ENCODE measurements at regions not wholly inside any gene's neighbourhood (a gene's known extent, or its start where the extent isn't known, plus 50 kb on each side); places are given as distances from the start of the nearest gene placed in this dataset.
"Not testable (repeated sequence)": the region's sequence is repeated elsewhere in the genome, so short reads cannot be mapped to it uniquely, and the experiment has no call there.

DNA sequence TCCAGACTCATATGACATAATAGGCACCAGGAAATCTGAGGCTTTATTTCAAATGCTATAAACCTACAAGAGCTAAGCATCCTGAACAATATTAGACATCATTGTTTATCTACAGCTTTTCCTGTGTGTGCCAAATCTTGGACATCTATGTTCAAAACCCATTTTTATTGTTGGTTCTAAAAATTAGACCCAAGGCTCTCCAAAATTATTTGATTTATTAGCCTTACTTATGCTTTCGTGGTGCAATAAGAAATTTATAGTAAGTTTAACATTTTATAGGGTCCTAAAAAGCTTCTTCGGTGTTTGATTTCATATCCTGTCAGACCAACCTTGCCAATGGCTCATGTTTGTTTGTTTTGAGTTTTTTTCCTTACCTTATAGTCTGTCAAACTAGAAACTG, 1014.5 kb upstream of the MANEA start:
- Histone ChIP-seq H3K27ac (no peak overlapping the region), H3K4me3 (no peak overlapping the region)

- Histone ChIP-seq H3K27ac (no peak overlapping the region), H3K4me3 (no peak overlapping the region)
Observed at GRCh38 chr6:94559829-94560537, 1017.4 kb upstream of the MANEA start.

- not testable (repeated sequence) for H3K4me3 ChIP-seq, H3K27ac ChIP-seq
Observed at GRCh38 chr6:94557207-94557606, 1020.1 kb upstream of the MANEA start.

- Histone ChIP-seq H3K4me3 (no peak overlapping the region), H3K27ac (no peak overlapping the region)
Observed at GRCh38 chr6:94548201-94548600, 1029.1 kb upstream of the MANEA start.

DNA sequence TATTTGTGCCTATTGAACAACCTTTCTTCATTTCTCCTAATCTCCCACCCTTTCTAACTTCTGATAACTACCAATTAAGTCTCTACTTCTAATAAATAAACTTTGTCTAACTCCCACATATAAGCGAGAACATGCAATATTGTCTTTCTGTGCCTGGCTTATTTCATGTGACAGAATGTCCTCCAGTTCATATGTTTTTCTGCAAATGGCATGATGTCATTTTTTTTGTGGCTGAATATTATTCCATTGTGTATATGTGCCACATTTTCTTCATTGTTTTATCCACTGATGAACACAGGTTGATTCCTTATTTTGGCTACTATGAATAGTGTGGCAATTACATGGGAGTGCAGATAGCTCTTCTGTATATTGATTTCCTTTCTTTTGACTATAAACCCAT, 1041.5 kb upstream of the MANEA start:
- H3K27ac ChIP-seq: no peak overlapping the region
- H3K4me3 ChIP-seq: no peak overlapping the region

DNA sequence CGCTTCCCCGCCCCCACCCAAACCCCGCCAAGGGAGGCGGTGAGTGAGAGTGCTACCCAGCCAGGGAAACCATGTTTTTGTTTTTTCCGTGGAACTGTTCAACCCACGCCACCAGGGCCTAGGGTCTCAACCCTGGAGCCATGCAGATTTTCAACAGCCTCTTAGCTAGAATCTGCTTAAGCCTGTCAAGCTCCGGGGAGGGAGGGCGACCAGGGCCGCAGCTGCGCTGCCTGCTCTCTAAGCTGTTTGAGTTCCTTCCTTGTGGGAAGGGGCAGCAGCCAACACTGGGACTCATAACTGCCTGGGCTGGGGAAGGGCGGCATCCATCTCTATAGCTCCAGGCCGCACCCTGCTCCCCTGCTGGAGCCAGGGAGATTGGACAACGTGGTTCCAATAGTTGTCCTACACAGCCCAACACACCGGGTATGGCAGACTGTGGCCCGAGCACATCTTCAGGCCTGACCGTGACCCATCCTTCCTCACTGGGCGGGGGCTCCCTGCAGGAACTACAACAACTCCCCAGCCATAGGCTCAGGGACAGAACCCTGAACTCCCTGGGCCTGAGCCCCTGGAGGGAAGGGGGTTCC, 1065.7 kb upstream of the MANEA start:
- no peak overlapping the region for H3K4me3 ChIP-seq
- no peak overlapping the region for H3K27ac ChIP-seq

DNA sequence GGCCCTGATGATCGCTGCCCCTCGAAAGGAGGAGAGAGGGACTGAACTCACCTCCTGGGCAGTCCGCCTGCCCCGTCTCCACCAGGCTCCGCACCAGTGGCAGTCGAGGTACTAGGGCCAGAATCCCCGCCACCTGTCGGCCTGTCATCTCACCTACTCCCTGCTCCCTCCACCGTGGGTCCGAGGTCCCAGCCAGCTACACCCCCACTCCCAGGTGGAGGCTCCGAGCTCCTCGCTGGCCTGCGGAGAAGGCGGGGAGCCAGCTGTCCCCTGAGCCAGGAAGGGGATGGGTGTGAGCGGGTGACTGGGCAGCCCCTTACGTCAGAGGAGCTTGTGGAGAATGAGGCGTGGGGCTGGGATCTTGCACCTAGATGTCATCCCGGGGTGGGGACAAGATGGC, 1066.5 kb upstream of the MANEA start:
- no peak overlapping the region for H3K27ac ChIP-seq
- no peak overlapping the region for H3K4me3 ChIP-seq

GRCh38 chr6:94501516-94501915, 1075.8 kb upstream of the MANEA start:
- Histone ChIP-seq H3K4me3 (no peak overlapping the region), H3K27ac (no peak overlapping the region)

DNA sequence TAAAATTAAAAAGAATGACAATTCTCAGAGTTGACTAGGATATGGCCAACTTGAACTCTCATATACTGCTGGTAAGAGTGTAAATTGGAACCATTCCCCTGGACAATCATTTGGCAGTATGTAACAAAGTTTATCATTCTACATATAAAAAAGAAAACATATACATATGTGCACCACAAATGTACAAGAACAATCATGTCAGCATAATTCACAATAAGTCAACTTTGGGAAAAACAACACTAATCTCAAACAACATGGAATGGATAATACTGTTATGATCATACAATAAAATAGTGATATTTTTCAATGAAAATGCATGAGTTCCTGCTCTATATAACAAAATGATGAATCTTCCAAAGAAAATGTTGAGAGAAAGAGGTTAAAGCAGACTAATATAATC, 1078.7 kb upstream of the EPHA7 start:
- Histone ChIP-seq H3K4me3 (no peak overlapping the region), H3K27ac (no peak overlapping the region)

DNA sequence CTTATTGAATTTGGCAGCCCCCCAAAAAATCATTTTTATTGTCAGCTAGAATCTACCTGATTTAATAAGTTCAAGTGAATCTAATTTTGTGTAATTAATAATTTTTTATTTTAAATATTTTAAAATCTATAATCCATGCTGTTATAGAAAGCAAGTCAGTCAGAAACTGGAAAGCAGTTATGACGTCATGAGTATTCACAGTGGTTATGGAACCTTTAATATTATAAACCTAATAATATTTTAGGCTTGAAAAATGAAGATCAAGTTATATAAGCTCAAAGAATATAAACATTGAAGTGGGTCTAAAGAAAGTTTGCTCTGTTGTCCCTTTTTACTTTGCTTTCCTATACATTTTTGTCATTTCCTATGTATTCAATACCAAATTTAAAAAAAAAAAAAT, 1075.1 kb upstream of the EPHA7 start:
- no peak overlapping the region for H3K27ac ChIP-seq
- H3K4me3 ChIP-seq: no peak overlapping the region

DNA sequence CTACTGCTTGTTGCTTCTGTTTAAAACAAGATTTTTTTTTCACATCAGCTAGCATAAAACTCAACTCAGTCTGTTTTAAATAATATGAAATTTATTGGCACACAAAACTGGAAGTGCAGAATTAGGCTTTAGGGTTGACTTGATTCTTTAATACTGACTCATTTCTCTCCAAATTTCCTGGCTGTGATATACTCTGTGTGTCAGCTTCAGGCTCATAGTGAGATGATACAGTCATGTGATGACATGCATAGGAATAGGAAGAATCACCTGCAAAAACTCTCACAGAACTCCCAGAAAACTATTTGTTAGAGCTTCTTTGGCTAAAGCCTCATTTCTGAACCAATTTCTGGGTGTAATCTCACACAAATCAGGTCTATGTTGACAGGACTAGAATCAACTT, 1068.0 kb upstream of the EPHA7 start:
- no peak overlapping the region for H3K27ac ChIP-seq
- no peak overlapping the region for H3K4me3 ChIP-seq

DNA sequence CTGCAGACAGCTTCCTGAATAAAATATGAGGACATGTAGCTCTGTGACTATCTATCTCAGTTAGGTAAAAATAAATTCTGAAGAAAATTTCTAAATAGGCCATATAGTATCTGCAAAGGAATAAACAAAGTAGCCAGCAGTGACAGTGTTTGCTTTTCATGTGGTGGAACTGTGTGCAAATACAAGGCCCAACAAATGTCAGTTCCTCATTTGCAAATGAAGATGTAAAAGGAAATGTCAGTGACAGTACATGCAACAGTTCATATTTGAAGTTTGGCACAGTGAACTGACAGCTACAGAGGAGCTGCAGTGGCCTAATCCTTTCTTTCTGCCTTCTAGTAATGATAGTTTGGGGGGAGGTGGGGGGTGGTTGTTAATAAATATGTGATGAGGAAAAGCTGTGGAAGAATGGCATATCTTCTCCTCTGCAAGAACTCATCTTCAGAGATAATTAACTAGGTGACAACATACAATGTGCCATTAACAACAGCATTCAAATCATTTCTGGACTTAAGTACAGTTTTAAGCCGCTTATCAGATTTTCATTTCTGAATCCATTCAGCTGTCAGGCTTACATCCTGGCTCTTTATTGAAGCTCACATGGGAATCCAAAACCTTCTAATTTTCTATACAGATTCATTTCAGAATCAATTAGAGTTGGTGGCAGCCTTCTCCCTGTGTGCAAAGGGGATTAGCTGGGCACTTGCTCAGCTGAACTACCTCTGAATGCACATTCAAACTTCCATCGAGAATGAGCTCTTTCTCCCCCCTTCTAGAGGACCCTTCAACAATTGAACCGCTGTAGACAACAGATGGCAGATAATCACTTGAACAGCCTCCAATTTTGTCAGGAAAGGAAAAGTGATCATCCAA, 1059.0 kb upstream of the EPHA7 start:
- no peak overlapping the region for H3K27ac ChIP-seq
- H3K4me3 ChIP-seq: no peak overlapping the region

GRCh38 chr6:94468830-94469229, 1049.5 kb upstream of the EPHA7 start:
- Histone ChIP-seq H3K4me3 (no peak overlapping the region), H3K27ac (no peak overlapping the region)

GRCh38 chr6:94464018-94464510, 1044.7 kb upstream of the EPHA7 start:
- H3K27ac ChIP-seq: no peak overlapping the region
- no peak overlapping the region for H3K4me3 ChIP-seq

GRCh38 chr6:94463306-94463705, 1043.9 kb upstream of the EPHA7 start:
- H3K27ac ChIP-seq: no peak overlapping the region
- no peak overlapping the region for H3K4me3 ChIP-seq

DNA sequence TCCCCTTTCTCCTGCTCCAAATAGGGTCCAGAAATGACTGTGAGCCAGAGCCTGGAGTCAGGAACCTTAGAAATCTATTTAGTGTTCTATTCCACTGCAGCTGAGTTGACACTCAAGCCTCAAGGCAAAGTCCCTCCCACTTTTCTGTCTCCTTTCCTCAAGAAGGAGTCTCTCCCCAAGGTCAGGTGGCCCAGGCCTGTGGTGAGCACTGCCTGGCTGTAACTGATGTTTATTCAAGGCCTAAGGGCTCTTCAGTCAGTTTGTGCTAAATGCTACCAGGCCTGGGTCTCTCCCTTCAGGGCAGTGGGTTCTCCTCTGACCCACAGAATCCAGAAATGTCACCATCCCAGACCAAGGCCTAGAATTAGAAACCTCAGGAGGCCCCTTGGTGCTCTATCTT, 1042.9 kb upstream of the EPHA7 start:
- Histone ChIP-seq H3K4me3 (no peak overlapping the region), H3K27ac (no peak overlapping the region)

DNA sequence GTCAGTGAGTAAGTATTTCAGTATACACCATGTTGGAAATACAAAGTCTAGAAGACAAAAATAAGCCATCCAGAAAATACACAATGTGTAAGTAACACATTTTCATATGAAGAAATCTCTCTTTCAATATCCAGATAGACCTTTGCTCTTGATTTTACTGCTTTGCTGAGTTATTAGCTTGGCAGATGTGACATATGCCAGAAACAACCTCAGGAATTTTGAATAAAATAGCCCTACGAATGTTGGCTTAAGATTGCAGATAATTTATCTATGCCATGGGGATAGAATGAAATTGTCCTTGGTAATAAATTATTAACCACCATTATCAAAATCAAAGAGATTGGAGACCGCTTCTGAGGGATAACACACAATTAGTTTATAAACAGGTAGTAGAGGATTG, 1036.9 kb upstream of the EPHA7 start:
- no peak overlapping the region for H3K27ac ChIP-seq
- H3K4me3 ChIP-seq: no peak overlapping the region

- Histone ChIP-seq H3K4me3 (no peak overlapping the region), H3K27ac (no peak overlapping the region)
Observed at GRCh38 chr6:94454231-94454630, 1034.9 kb upstream of the EPHA7 start.

DNA sequence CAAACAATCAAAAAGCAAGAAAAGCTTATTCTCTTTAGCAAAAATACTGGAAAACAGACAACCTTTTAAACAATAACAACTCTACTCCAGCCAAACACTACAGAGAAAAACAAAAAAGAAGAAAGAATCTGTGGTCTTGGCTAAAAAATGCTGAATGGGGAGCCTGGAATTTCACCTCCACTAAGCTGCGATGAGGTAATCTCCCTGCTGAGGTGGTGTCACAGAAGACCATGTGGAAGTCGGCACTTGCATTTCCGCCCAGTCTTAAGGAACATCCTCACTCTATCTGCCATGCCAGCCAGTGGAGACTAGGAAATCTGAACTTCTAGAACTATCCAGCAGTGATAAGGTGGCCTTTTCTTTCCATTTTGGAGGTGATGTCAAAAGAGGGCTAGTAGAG, 1026.8 kb upstream of the EPHA7 start:
- Histone ChIP-seq H3K27ac (no peak overlapping the region), H3K4me3 (no peak overlapping the region)

GRCh38 chr6:94443701-94444100, 1024.3 kb upstream of the EPHA7 start:
- no peak overlapping the region for H3K27ac ChIP-seq

DNA sequence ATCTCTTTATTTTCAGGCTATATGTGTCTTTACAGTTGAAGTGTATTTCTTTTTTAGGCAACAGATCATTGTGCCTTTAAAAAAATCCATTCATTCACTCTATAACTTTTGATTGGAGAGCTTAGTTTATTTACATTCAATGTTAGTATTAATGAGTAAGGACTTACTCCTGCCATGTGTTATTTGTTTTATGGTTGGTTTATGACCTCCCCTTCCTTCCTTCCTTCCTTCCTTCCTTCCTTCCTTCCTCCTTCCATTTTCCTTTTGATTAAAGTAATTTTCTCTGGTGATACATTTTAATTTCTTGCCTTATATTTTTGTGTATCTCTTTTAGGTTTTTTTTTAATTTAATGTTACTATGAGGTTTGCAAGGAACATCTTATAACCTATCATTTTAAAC, 1005.3 kb upstream of the EPHA7 start:
- H3K4me3 ChIP-seq: no peak overlapping the region
- no peak overlapping the region for H3K27ac ChIP-seq

More at GRCh38 chr6:94443701-94444100, 1024.3 kb upstream of the EPHA7 start:
- no peak overlapping the region for H3K4me3 ChIP-seq
